ENCODE measurements at regions not wholly inside any gene's neighbourhood (a gene's known extent, or its start where the extent isn't known, plus 50 kb on each side); places are given as distances from the start of the nearest gene placed in this dataset.

DNA sequence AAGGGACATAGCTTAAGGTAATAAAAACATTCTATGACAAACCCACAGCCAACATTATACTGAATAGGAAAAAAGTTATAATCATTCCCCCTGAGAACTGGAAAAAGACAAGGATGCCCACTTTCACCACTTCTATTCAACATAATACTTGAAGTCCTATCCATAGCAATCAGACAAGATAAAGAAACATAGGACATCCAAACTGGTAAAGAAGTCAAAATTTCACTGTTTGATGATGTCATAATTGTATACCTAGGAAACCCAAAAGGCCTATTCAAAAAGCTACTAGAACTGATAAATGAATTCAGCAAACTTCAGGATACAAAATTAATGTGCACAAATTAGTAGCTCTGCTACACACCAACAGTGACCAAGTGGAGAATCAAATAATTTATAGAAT lies 1590.0 kb upstream of the PCDH20 start:
- DNase-seq = no peak

DNA sequence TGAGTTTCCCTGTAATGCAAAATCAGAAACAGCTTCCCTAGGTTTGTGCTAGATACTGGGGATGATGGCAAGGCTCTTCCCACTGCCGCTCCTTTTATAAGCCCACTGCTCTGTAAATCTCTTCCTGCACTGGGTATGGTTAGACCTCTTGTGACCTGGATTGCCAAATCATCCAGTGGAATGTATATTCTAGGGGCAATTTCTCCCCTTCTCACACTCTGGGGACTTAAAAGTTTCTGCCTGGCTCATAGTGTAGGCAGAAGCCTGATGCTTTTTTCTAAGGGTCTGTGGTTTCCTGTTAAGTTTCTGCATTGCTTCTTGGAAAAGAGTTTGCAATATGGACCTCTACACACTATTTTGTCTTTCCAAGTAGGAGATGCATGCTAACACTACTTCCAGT lies 1582.0 kb upstream of the PCDH20 start:
- no peak for DNase-seq

DNA sequence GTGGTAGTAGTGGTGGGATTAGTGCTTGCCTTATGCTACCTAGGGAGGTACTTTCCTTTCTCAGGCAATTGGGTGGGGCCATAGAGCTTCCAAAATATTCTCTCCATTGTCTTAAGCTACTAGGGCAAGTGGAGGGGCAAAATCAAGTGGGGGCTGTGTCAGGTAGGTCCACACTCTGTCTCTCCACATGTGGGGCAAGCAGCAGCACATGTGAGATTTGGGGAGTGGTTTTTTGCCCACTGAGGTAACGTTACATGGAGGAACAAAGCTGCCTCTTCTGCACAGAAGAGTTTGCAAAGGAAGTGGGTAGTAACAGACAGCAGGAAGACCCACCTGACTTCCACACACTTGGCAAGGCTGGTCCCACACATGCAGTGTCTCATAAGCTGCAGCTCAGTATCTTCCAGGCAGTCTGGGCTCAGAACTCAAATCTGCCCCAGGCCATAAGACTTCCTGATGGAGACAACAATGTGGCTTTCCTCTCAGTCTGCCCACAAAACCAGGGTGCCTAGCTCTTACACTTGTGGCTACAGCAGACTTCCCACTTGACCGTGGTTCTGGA lies 1581.5 kb upstream of the PCDH20 start:
- DNase-seq = no peak

GRCh38 chr13:62973804-62974203 lies 1558.2 kb upstream of the PCDH20 start:
- DNase-seq = no peak

GRCh38 chr13:62964522-62964921 lies 1548.9 kb upstream of the PCDH20 start:
- DNase-seq = no peak

- DNase-seq = no peak
Observed at GRCh38 chr13:62960723-62961122, 1545.1 kb upstream of the PCDH20 start.

DNA sequence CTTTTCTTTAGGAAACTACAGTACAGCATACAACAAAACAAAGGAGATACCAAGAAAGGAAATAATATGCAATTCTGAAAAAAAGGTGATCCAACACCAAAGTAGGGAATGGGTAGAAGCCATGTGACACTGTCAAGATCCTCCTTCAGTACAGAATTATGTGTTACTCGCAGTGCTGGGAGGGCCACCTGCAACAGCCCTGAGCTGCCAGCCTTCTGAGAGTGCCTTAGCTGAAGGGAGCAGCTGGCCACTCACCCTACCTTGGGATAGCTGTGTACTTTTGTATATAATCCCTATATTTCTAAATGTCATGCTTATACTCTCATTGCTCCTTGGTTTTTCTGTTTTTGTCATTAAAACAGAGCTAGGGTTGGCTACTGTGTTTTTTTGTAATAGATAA lies 1518.2 kb upstream of the PCDH20 start:
- DNase-seq = no peak

- no peak for DNase-seq
Observed at GRCh38 chr13:62932256-62932883, 1516.7 kb upstream of the PCDH20 start.

DNA sequence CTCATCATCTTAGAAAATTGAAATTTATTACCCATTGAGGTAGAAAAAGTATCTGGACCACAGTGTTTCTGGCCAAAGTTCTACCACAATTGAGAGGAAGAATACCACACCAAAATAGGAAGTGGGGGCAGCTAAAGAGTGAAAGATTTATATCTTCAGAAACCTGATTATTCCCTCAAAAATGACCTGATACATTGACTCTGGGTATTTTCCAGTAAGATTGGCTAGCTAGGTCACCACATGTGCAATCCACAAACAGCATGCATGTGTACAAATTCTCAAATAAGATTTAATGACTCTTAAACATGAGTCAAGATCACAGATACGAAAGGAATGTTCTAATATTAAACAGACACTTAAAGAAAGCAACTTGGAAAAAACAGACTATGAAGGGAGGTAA lies 1516.2 kb upstream of the PCDH20 start:
- DNase-seq = no peak

DNA sequence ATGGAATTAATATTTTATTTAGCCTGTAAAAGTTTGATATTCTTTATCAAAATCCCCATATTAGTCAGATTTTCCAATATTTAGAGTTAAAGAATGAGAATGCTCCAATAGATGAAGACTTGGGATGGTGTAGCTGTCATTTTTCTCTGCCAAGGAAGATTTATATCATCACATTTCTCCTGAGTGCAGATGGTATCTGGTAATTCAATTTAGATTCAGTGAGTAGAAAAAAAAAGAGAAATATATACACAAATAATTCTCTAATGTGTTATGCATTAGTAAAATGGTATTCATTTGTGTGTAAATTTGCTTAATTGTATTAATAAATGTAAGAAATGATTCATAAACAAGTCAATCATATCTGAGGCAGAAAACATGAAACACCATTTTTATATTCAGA lies 1508.7 kb upstream of the PCDH20 start:
- no peak for DNase-seq

GRCh38 chr13:62920159-62920558 lies 1504.5 kb upstream of the PCDH20 start:
- DNase-seq = no peak

GRCh38 chr13:62919491-62919890 lies 1503.8 kb upstream of the PCDH20 start:
- no peak for DNase-seq

- DNase-seq = no peak
Observed at GRCh38 chr13:62910541-62911060, 1495.0 kb upstream of the PCDH20 start.

DNA sequence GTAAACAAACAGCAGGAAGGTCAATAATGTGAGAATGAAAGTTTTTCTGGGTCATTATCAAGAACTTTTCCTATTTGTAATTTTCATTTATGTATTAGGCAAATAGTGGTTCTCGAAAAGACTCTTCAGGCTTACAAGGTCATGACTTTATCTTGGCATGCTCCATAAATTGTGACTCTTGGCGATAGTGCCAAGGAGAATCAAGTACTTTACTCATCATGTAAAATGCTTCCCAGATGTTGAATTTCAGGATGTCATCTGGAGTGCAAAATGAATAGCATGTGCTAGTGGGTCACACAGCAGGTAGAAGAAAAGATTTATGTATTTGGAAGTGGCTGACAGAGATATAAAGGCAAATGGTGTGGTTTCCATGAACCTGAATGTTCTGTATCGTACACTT lies 1492.7 kb upstream of the PCDH20 start:
- DNase-seq = no peak

DNA sequence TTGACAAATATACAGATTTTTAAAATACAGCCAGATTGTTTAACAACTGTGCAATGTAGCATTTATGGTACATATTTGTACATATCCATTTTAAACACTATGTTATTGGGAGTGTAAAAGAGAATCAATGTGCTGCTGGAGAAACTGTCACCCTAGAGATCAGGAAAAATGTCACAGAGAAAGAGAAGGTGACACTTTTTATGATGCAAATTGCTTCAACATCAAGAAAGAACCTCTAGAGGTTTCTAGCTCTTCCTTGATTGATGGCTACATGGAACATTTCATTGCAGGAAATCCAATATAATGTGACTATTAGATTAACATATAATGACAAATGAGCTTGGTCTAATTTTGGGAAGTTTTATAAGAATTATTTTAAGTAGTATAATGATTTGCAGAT lies 1491.2 kb upstream of the PCDH20 start:
- DNase-seq = no peak

DNA sequence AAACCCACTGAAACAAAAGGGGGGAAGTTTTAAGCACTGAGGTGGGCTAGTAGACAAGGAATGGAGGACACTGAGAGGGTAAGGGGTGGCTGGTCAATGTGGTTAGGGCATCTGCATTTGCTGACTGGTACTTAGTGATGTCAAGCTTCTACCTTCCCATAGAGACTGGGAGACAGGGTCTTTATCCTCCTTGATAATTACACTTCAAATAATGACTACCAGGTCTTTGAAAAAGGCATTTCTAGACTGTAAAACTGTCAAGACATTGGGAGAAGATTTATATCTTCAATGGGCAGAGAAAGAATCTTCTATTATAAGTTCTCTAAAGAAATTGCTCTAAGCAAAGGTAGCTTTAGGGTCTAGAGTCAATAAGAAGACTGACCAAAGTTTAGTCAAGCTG lies 1490.8 kb upstream of the PCDH20 start:
- DNase-seq = no peak

DNA sequence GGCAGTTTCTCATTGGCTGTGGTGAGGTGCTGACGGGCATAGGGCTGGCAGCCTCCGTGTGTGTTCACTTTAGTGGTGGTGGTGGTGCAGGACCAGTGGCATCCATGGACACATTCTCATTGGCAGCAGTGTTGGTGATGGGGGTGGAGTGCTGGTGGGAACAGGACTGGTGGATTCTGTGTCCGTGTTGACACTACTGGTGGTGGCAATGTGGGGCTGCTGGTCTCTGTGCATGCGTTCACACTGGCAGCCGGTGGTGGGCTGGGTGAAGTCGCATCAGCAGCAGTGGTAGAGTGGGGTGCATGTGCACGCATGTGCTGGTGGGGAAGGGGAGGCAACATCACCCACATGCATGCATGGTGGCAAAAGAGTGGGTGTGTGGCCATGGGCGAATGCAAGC lies 1471.4 kb upstream of the PCDH20 start:
- no peak for DNase-seq

DNA sequence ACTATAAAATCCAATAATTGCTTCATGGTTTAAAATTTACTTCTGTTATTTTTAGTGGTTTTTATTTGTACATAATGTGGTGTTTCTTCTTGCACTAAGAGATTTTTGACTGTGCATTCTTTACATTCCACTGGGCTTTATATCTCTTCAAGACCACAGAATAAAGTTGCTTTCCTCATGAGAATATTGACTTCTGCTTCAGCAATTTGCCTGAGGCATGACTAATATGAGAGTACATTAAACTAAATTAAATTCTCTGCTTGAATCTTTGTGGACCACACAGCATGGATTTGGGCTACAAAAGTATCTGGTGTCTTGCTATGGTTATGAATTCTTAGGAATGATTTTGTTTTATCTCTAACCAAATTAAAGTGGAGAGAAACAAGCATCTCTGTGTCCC lies 1463.4 kb upstream of the PCDH20 start:
- DNase-seq = no peak

GRCh38 chr13:62875118-62875640 lies 1459.5 kb upstream of the PCDH20 start:
- DNase-seq = no peak

DNA sequence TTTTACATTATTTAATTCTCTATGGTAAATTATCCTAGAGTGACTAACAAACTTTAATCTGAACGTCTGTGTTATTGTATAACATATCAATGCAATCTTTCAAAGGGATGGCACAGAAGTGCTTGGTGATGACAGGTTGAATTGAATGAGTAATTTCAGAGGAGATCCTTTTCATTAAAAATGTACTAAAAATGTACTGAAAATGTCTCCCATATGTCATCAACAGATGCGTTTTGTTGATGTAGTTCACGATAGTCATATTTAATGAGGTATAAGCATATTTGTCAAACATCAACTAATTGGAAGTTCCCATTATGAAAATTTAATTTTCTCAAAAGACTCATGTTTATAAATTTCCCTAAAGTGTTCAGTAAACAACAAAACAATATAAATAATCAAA lies 1434.7 kb upstream of the PCDH20 start:
- no peak for DNase-seq

DNA sequence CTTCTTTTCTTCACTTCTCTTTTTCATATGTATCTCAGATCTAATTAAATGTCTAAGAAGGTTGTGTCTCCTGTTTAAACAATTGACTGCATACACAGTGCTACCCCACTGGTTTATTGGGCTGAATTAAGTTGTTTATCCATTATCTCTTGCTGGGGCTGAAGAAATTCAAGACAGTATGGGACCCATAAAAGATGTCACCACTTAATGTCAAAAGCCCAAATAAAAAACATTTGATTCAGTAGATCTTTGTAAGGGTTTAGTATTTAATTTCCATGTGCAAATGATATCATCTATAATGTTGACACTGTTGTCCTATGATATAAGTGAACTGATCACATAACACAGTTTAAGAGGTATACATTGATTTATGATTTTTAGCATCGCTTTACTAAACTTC lies 1431.9 kb upstream of the PCDH20 start:
- DNase-seq = no peak

- no peak for DNase-seq
Observed at GRCh38 chr13:62846302-62846701, 1430.7 kb upstream of the PCDH20 start.

DNA sequence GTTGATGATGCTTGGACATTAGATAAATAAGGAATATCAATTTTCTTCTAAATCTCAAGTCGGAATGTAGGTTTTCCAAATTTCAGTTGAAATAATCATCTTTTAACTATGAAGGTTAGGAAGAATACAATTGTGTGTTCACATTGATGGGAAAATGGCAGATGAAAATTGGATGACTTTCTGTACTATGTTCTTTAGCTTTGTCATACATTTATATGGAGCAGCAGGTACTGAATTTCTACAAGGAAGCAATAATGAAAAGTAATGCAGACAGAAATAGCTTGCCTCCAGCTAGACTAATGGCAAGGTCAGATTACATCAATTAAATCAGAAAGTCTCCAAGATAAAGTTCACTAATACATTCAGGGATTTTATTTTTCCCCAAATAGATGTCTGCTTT lies 1423.7 kb upstream of the PCDH20 start:
- DNase-seq = no peak

GRCh38 chr13:62838929-62839328 lies 1423.3 kb upstream of the PCDH20 start:
- no peak for DNase-seq

- DNase-seq = no peak
Observed at GRCh38 chr13:62837895-62838294, 1422.2 kb upstream of the PCDH20 start.
